ENCODE measurements at regions not wholly inside any gene's neighbourhood (a gene's known extent, or its start where the extent isn't known, plus 50 kb on each side); places are given as distances from the start of the nearest gene placed in this dataset.

DNA sequence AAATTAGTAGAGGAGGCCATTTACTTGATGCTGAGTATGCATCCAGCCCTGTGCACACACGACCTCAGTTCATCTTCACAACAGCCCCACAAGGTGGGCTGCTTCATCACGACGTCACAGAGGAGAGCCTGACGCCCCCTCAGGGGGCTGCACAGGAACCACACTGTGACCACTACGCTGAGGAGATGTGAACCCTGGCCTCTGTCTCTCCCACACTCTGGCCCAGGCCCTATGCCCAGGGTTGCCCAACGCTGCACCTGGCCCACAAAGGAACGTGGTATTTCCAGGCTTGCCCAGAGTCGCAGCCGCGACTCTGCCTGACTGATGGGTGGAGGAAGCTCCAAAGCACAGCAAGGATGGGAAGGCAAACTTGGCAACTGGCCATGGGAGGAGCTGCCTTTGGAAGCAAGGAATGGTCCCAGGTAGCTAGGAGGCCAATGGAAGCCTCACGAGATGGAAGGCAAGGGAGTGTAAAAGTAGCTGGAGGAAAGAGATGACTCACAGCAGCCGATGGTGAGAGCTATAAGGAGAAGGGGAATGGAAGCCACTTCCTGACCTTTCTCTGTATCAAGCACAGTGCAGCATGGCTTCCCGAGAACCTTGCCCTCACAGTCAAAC is 226.0 kb downstream of the KLF13 start:
- no peak for DNase-seq (ENCODE audit: low read depth)

DNA sequence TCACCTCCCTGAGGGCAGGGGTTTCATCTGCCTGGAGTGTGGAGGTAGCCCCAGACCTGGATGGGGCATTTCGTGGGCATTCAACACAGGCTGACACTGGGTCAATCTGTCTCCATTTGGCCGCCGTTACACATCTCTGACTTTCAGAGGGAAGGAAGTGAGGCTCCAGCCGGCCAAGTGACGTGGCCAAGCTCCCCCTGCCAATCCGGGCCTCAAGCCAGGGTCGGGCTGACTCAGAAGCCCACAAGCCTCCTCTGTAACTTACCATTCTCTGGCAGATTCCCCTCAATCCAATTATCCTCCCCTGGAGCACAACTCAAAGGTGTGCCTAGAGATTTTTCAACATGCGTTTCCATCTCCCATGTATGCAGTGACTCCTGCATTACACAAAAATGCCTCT is 227.6 kb downstream of the KLF13 start:
- no peak for DNase-seq (ENCODE audit: low read depth)

DNA sequence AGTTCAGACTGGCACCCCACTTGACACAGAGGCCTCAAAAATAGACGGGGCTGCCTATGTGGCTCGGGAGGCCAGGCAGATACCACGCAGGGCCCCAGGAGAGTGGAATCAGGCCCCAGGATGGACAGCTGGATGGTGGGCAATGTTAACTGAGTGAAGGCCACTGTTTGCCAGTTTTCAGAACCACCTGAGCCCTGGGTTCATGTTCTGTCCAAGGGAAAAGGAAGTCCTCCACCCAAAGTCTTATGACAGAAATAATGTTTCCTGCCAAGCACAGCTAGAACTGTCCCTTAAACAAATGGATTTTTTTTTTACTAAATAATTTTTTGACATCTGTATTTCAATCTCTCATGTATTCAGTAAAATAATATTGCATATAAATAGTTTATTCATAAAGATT is 228.4 kb downstream of the KLF13 start:
- no peak for DNase-seq (ENCODE audit: low read depth)

DNA sequence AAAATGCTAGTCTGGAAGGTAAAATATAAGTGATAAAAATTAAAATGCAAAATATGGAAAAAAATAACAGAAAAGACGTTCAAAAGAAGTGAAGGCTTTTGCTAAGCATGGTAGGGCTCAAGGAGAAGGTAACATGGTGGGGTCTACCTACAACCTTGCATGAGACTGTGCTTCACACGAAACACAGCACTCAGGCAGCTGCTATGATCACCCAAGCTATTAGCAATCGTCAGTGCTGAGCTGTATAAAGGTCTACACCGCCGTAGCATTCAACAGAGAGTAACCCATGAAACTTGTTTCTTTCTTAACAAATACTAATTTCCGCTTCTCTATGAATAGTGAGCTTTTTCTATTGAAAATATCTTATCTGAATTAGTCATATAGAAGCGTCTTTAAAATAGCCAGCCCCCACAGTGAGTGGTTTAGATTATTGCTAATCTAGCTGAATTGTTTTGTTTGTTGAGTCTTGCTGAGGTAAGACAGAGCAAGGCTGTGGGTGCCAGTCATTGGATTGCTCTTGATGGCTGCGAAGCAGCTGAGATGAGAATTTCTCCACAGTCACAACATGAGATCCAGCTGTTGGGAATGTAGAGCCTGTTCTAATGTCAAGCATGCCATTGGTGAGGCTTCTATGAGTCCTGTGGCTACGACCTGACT is 230.0 kb downstream of the KLF13 start:
- DNase-seq (ENCODE audit: low read depth): no peak

DNA sequence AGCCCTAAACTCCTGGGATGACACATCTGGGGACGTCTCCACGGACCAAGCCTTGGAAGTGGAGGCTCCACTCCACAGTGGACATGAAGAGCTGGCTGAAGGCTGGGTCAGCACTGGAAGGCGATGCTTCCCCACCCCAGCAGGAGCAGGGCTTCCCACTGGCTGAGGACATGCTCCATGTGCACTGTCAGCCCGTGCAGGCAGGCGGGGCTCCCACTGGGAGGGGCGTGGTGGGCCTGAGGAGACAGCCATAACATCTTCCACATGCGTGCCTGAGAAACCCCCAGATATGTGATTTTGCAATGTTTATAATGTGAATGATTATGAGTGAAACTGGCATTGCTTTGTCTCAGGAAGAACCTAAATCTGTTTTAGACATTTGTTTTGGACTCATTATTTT is 231.3 kb downstream of the KLF13 start:
- DNase-seq (ENCODE audit: low read depth): no peak

DNA sequence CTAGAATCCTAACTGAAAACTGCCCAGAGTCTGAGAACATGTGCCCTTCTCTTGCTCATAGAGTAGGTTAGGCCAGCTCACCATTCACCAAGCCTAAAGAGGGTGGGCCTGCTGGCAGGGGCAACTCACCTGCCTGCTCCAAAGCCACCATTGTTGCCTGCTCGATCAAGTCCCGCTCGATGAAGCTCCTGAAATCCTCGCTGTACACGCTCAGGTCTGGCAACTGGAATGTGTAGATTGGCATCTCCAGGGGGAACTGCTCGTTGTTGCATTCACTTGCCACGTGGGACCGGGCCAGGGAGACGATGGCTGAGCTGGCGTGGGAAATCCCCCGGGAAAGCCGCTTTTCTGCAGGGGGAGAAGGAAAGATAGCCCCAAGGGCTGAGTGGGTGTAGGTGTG is 232.2 kb downstream of the KLF13 start:
- no peak for DNase-seq (ENCODE audit: low read depth)

DNA sequence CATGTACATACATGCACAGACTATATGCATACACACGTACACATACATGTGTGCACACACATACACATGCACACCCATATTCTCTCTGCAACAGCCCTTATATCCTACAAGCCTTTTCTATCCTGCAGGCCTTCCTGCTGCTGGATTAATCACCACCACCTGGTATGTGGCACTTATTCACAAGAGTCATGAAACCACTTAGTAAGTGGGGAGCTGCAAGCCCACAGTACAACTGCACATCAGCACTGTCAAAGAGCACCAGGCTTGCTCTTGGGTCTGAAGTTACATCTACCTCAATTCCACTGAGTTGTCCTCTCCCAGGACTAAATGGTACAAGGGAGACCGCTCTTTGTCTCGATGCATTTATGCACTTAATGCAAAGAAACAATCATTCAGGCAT is 233.2 kb downstream of the KLF13 start:
- no peak for DNase-seq (ENCODE audit: low read depth)

DNA sequence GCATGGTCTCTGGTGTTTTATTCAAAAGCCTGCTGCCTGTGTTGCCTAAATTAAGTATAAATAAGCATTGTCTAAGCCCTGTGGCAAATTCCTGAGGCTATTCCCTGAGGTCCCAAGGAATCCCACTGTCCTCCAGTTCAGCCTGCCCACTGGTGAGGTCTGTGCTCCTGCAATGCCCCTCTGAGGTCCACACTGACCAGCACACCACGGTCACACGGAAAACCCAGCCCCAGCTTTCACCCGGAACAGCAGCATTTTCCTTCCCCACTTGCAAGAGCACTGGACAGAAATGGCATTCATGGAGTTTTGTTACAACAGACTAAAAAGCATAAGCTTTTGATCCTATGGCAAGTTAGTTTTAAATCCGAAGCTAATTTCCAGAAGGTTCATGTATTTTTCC is 234.0 kb downstream of the KLF13 start:
- DNase-seq (ENCODE audit: low read depth): no peak

DNA sequence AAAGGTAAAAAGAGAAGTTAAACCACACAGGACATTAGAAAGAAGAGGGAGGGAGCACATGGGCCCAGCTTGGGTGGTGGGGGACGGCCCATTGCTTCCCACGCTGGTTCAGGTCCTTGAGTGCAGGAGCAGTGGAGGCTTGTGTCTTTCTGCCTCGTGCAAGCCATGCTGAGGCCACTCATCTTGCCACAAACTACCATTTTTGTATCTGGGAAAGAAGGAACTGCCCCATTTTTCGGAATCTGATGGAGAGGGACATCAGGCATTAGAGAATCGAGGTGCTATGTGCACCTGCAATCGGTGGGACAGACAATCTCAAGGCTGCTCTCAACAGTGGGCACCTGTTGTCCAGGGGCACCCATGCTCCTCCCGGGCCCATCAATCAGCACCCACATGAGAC is 234.5 kb downstream of the KLF13 start:
- no peak for DNase-seq (ENCODE audit: low read depth)

DNA sequence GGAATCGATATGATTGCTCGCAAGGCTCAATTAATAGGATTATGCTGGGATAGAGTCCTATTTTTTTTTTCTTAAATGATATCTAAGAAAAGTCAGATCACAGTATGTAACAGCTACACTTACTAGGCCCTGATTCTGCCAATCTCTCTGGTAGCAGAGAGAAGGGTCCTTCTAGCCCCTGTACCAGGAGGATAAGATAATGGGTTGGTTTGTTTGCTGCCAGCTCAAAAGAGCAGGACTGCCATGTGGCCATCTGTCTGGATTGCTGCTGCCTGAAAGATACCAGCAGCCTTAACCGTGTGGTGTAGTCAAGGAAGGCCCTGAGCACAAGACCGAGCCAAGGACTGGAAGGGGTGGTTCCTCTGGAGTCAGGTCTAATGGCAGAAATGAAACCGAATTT is 236.4 kb downstream of the KLF13 start:
- no peak for DNase-seq (ENCODE audit: low read depth)

DNA sequence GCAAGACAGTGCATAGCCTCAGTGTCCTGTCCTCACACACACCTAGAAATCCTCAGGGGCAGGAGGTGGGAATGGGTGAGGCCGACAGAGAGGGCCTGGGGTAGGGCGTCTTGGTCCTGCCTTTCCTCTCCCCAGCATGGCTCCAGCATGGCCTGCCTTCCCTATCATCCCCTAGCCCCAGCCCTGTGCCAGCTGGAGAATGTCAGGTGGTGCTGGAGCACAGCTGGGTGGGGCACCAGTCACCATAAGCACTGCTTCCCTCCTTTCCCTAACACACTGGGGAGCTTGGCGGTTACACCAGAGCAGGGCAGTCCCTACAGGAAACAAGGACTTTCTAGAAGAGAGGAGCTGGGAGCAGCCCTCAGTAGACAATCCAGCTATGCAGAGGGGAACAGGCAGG is 236.8 kb downstream of the KLF13 start:
- no peak for DNase-seq (ENCODE audit: low read depth)

DNA sequence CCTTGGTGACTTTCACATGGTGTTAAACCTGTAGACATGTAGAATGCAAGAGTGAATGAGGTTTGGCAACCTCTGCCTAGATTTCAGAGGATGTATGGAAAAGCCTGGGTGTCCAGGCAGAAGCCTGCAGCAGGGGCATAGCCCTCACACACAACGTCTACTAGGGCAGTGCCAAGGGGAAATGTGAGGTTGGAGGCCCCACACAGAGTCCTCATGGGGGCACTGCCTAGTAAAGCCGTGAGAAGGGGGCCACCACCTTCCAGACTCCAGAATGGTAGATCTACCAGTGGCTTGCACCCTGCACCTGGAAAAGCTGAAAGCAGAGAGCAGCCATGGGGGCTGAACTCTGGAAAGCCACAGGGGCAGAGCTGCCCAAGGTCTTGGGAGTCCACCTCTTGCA is 241.2 kb downstream of the KLF13 start:
- no peak for DNase-seq (ENCODE audit: low read depth)

DNA sequence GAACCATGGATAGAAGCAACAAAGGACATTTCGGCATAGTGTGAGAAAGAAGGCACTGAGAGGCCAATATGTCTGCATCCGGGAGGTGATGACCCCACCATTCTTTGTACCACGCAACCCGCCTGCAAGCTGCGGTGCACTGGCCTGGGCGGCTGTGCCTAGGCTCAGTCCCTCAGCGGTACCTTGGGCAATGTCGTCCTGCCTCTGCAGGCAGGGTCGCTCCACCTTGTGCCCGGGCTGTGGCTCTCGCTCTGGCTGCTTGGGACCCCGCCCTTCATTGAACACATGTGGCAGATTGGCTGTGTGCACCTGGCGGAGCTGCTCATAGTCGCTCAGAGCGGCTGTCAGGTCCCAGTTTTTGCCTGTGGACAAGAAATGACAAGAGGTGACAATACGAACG is 243.2 kb downstream of the KLF13 start:
- DNase-seq (ENCODE audit: low read depth): no peak

DNA sequence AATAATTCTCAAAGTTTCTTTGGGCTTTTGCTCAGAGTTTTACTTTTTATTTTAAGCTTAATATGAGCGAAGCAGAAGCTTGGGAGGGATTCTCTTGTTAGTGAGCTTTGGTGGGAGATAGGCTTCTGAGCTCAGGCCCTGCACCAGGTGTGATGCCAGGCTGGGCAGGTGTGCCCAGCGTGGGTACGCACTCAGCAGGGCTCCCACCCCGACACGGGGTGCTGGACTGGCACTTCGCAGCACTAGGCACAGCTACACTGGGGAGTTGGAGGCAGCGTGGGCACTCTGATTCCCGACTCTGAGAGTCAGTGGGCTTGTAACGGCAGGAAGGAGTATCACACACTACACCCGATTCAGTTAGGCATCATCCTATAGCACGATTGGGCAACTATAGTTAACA is 244.0 kb downstream of the KLF13 start:
- no peak for DNase-seq (ENCODE audit: low read depth)

DNA sequence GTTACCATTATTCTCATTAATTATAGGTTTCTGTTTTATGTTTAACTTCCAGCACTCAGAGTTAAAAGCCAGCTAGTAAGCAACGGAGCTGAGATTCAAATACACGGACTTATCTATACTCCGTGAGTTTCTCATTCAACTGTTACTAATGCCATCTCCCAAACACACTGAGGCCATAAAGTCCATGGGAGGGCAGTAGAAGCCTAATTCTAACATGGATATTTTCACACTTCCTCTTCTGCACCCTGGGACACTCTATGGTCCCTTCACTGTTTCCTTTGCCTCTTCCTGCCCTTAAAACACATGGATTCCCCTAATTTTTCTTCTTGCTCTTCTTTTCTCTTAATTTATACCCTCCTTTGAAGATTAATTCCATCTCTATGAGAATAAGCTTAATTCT is 245.0 kb downstream of the KLF13 start:
- DNase-seq (ENCODE audit: low read depth): no peak

DNA sequence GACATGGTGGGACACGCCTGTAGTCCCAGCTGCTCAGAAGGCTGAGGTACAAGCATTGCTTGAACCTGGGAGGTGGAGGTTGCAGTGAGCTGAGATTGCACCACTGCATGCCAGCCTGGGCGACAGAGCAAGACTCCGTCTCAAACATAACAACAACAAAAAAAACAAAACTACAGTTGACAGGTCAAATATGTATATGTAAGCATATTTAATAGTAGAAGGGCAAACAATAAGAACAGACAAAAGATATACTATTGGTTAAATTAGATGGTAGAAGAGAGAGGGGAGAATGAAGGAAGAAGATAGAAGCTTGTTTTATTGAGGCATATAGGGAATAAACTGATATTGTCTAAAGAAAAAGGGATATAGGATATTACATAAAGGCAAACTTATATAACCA is 247.1 kb downstream of the KLF13 start:
- DNase-seq (ENCODE audit: low read depth): no peak

DNA sequence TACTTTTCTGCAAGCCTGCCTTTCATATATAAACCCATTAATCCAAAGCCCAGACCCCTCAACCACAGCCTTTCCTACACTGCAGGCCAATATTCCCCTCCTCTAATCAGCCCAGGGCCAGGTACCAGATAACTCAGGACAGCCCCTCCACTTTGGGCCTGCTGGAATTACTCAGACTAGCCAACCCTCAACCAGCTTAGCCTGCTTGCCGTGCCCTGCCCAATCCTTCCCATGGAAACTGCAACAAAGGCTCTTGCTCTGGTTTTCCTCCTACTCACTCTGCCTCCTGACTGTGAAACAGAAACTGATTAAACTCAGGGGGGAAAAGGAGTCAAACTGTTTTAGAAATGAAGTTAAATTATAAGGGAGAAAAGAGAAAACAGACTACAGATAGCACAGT is 248.1 kb downstream of the KLF13 start:
- no peak for DNase-seq (ENCODE audit: low read depth)

DNA sequence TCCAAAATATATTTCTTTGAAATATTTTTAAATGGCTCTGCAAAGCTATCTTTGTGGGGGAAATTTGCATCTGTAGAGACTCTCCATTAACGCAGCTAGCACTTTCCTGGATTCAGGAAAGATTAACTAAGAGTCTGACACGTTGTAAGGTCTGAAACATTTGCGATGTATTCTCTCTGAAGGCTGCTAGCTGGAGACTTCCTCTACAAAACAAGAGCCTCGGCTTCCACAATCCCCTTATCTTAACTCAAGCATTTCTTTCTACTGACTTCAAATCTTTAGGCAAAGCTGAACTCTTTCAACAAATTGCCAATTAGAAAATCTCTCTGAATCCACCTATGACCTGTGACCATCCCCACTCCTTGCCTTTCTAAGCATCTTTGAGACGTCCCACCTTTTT is 250.5 kb downstream of the KLF13 start:
- DNase-seq (ENCODE audit: low read depth): no peak

DNA sequence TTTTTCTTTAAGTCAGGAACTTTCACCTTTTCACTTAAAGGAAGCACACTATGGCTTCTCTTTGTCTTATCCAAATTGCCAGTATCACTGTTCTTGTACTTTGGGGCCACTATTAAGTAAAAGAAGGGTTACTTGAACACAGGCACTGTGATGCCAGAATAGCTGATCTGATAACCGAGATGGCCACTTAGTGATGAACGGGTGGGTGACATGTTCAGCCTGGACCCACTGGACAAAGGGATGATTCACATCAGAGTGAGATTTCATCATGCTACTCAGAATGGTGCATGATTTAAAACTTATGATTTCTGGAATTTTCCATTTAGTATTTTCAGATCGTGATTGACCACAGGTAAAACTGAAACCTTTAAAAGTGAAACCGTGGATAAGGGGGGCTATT is 252.6 kb downstream of the KLF13 start:
- DNase-seq (ENCODE audit: low read depth): no peak

DNA sequence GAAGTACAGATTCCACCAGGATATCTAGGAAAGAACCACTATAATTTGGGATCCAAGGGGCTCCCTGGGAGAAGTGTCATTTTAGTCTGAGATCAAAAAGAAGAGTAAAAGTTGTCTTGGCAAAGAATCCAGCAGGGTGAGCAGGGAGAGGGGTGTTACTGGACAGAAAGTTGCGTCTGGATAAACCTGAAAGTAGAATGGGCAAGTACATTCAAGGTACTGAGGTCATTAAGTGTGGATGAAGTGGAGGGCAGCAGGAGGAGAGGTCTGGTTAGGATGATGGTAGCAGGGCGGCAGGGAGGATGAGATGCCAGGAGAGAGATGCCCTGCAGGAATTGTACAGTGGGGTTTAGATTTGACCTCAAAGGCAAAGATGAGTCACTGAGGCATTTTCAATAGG is 253.3 kb downstream of the KLF13 start:
- no peak for DNase-seq (ENCODE audit: low read depth)

DNA sequence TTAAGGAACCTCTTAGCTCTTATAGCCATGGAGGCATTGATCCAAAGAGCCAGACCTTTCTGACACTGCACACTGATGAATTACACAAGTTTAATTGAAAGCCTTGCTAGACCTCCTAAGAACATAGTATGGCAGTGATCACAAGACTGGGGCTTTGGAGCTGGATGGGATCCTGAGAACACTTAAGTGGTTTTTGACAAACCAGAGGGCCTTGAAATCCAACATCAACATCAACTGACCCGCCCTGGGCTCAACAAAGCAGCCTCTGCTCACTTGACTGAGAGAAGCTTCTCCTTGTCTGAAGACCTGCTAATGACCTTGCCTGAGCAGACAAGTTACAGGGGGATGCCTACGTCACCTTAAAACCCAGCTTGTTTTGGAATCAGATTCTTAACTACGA is 257.6 kb downstream of the KLF13 start:
- no peak for DNase-seq (ENCODE audit: low read depth)

DNA sequence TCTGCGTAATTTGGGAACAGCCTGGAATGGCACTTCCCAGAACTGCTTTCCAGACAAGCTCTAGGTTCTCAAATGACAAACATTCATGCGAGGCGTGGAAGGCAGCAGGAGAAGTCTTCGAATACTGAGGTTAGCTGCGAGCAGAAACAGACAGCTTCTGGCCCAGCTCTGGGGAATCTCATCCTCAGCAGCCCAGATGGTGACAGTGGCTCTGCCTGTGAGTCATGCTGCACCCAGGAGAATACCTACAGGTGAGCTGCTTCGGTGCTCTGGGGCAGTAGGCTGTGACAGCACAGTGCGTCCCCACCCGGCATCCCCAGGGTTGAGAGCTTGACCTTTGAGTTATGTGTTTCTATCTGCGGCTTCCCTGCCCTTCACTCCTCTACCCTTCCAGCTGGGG is 258.6 kb downstream of the KLF13 start:
- no peak for DNase-seq (ENCODE audit: low read depth)

DNA sequence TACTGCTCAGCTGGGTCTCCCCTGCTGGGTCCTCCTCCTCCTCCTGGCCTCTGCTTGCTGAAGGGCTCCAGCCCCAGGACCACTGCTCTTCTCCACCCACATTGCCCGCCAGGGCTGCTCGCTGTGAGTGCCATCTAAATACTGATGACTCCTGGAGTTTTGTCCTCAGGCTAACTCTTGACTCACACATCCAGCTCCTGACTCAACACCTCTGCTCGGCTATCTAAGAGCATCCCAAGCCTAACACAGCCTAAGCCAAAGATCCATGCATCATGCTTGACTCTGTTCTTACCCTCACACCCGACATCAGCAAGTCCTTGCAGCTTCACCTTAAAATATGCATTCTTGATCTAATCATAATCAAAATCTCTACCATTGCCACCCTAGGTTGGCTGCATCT is 260.2 kb downstream of the KLF13 start:
- no peak for DNase-seq (ENCODE audit: low read depth)

DNA sequence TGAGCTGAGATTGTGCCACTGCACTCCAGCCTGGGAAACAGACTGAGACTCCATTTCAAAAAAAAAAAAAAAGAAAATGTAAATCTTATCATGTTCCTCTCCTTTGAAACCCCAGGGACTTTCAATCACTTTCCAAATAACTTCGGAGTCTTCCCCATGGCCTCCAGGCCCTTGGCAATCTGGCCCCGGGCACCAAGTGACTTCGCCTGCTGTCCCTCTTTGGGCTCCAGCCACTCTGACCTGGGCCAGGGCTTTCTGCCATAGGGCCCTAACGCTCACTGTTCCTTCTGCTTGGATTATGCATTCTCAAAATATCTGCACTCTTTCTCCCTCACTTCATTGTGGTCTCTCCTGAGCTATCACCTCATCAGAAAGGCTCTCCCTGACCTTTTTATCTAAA is 260.9 kb downstream of the KLF13 start:
- DNase-seq (ENCODE audit: low read depth): no peak
